ENCODE measurements at regions not wholly inside any gene's neighbourhood (a gene's known extent, or its start where the extent isn't known, plus 50 kb on each side); places are given as distances from the start of the nearest gene placed in this dataset.

DNA sequence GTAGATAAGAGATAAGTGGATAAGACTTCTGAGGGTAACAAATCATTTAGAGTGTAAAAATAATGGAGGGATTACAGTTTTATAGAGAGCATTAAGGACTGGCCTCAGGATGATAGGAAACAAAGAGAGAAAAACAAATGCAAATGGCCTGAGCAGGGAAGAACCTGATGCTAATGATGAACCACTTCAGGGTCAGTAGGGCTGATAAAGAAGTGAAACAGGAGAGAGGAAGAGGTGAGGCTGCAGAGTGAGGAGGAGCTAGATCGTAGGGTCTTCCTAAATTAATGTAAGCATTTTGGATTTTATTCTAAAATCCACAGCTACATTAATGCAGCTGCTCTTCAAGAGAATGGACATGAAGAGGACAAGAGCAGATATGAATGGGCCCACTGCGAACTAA, 698.0 kb upstream of the MEF2C start:
- no peak for TF ChIP-seq POLR2A (IDR thresholded peaks at IDR 0.05)
- TF ChIP-seq, protein P1, sequence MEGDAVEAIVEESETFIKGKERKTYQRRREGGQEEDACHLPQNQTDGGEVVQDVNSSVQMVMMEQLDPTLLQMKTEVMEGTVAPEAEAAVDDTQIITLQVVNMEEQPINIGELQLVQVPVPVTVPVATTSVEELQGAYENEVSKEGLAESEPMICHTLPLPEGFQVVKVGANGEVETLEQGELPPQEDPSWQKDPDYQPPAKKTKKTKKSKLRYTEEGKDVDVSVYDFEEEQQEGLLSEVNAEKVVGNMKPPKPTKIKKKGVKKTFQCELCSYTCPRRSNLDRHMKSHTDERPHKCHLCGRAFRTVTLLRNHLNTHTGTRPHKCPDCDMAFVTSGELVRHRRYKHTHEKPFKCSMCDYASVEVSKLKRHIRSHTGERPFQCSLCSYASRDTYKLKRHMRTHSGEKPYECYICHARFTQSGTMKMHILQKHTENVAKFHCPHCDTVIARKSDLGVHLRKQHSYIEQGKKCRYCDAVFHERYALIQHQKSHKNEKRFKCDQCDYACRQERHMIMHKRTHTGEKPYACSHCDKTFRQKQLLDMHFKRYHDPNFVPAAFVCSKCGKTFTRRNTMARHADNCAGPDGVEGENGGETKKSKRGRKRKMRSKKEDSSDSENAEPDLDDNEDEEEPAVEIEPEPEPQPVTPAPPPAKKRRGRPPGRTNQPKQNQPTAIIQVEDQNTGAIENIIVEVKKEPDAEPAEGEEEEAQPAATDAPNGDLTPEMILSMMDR (IDR thresholded peaks at IDR 0.05 in 8 of 11, conservative IDR thresholded peaks at IDR 0.05 in 3 of 11): no peak

Measured in spleen (tissue), 7 donors.